IMR-90 (cell line): ENCODE measurements at regions not wholly inside any gene's neighbourhood (a gene's known extent, or its start where the extent isn't known, plus 50 kb on each side); places are given as distances from the start of the nearest gene placed in this dataset.

Experiments used
- ATAC-seq: fragments of 200-7000 bp; cut with Tn5 transposase; 2 replicates; pipeline ENCODE4 v1.9.1; 2020; ENCODE audit warnings: low read depth, mild to moderate bottlenecking, moderate library complexity
- BruUV-seq: library from RNA; stranded (reverse); fragments of 400-500 nt; replicated peaks from 2 replicates; lab custom pipeline; 2021; lab: Mats Ljungman, UMichigan
- CTCF ChIA-PET: fragments of 300-600 bp; formaldehyde crosslinking; extraction: SDS; loops from one replicate; lab custom pipeline; 2021; ENCODE audit warnings: antibody characterized with exemption; lab: Yijun Ruan, JAX
- POLR2A ChIA-PET: fragments of 300-600 bp; sonication (Branson Sonifier 250); formaldehyde crosslinking; loops from one replicate; lab custom pipeline; 2022; ENCODE audit warnings: antibody characterized with exemption; ENCODE audit not compliant: unreplicated experiment; lab: Charles Lee
- DNase-seq: peaks from one replicate; pipeline ENCODE4 v3.0.0; 2013
- H2AFZ ChIP-seq: replicated peaks from 2 replicates; pipeline ENCODE3; 2013; ENCODE audit warnings: low read length, mild to moderate bottlenecking; ENCODE audit not compliant: poor library complexity
- H2AK5ac ChIP-seq: 2 replicates; pipeline ENCODE4 v1.6.1; 2013; ENCODE audit warnings: low read depth, low read length, inconsistent platforms
- H2AK9ac ChIP-seq: replicated peaks from 2 replicates; pipeline ENCODE3; 2013; ENCODE audit warnings: mild to moderate bottlenecking, low read depth, low read length, moderate library complexity; ENCODE audit not compliant: poor library complexity
- H2BK120ac ChIP-seq: 2 replicates; pipeline ENCODE4 v1.6.1; 2013; ENCODE audit warnings: low read depth, low read length, inconsistent platforms
- H2BK15ac ChIP-seq: 3 replicates; pipeline ENCODE4 v1.6.1; 2013; ENCODE audit warnings: low read depth, low read length, inconsistent platforms
- H2BK20ac ChIP-seq: 2 replicates; pipeline ENCODE4 v1.6.1; 2013; ENCODE audit warnings: low read depth, mild to moderate bottlenecking, inconsistent platforms, low read length, moderate library complexity
- H2BK5ac ChIP-seq: 2 replicates; pipeline ENCODE4 v1.6.1; 2013; ENCODE audit warnings: mild to moderate bottlenecking, low read depth, low read length, inconsistent platforms; ENCODE audit not compliant: poor library complexity, severe bottlenecking
- H3K14ac ChIP-seq: replicated peaks from 2 replicates; pipeline ENCODE4 v1.6.1; 2013; ENCODE audit warnings: low read depth, low read length, inconsistent platforms
- H3K18ac ChIP-seq: 2 replicates; pipeline ENCODE4 v1.6.1; 2013; ENCODE audit warnings: low read depth, low read length, control low read depth
- H3K23ac ChIP-seq: 2 replicates; pipeline ENCODE4 v1.6.1; 2013; ENCODE audit warnings: low read depth, low read length, inconsistent platforms
- H3K27ac ChIP-seq: 2 replicates; pipeline ENCODE4 v1.5.1; 2013; ENCODE audit warnings: mild to moderate bottlenecking, control low read depth, low read length; ENCODE audit not compliant: insufficient read depth
- H3K27me3 ChIP-seq: 2 replicates; pipeline ENCODE4 v1.6.1; 2013; ENCODE audit warnings: low read length; ENCODE audit not compliant: control insufficient read depth, insufficient read depth
- H3K36me3 ChIP-seq: 2 replicates; pipeline ENCODE4 v1.6.1; 2013; ENCODE audit warnings: low read length, mixed read lengths; ENCODE audit not compliant: control insufficient read depth, insufficient read depth
- H3K4ac ChIP-seq: 2 replicates; pipeline ENCODE4 v1.6.1; 2013; ENCODE audit warnings: low read depth, low read length, inconsistent platforms
- H3K4me1 ChIP-seq: 2 replicates; pipeline ENCODE4 v1.6.1; 2013; ENCODE audit warnings: low read length, mixed read lengths; ENCODE audit not compliant: control insufficient read depth, insufficient read depth
- H3K4me2 ChIP-seq: 2 replicates; pipeline ENCODE4 v1.6.1; 2013; ENCODE audit warnings: low read depth, mild to moderate bottlenecking, control low read depth, low read length, moderate library complexity
- H3K4me3 ChIP-seq: 2 replicates; pipeline ENCODE4 v1.5.1; 2013; ENCODE audit warnings: low read depth, mild to moderate bottlenecking, control low read depth, low read length, moderate library complexity; ENCODE audit not compliant: insufficient read depth
- H3K56ac ChIP-seq: 2 replicates; pipeline ENCODE4 v1.6.1; 2013; ENCODE audit warnings: low read length, inconsistent platforms; ENCODE audit not compliant: insufficient read depth; ENCODE audit errors: extremely low read depth
- H3K79me1 ChIP-seq, 2 experiments: 2 replicates each; pipeline ENCODE4 v1.6.1; 2013; ENCODE audit warnings: low read length in 2 of 2, inconsistent platforms in 1 of 2, low read depth in 1 of 2
- H3K9ac ChIP-seq: 2 replicates; pipeline ENCODE4 v1.6.1; 2013; ENCODE audit warnings: low read depth, low read length, control low read depth
- H3K9me1 ChIP-seq: 2 replicates; pipeline ENCODE4 v1.6.1; 2013; ENCODE audit warnings: low read length, inconsistent platforms; ENCODE audit not compliant: insufficient read depth
- H3K9me3 ChIP-seq: 2 replicates; pipeline ENCODE4 v1.6.1; 2013; ENCODE audit warnings: low read length; ENCODE audit not compliant: control insufficient read depth, insufficient read depth
- H4K20me1 ChIP-seq: 2 replicates; pipeline ENCODE4 v1.6.1; 2013; ENCODE audit warnings: low read length, inconsistent platforms; ENCODE audit not compliant: insufficient read depth
- H4K5ac ChIP-seq: 2 replicates; pipeline ENCODE4 v1.6.1; 2013; ENCODE audit warnings: mild to moderate bottlenecking, low read depth, low read length, control low read depth
- H4K8ac ChIP-seq, 2 experiments: 2 replicates each; pipeline ENCODE4 v1.6.1; 2013; ENCODE audit warnings: low read depth in 2 of 2, low read length in 2 of 2, control low read depth in 1 of 2, inconsistent platforms in 1 of 2
- H4K91ac ChIP-seq: 2 replicates; pipeline ENCODE4 v1.6.1; 2013; ENCODE audit warnings: low read depth, low read length, inconsistent platforms; ENCODE audit not compliant: insufficient read depth
- CEBPB ChIP-seq: IDR thresholded peaks from 2 replicates; pipeline ENCODE4 v1.6.1; 2012; ENCODE audit warnings: low read depth, low read length, improper control_type of control experiment
- SMC3 ChIP-seq: fragments of 150-350 bp; IDR thresholded peaks from 2 replicates; pipeline ENCODE4 v1.6.1; 2016; ENCODE audit warnings: low read depth, mild to moderate bottlenecking, antibody characterized with exemption, low read length, moderate library complexity
- dilution Hi-C: fragments of 300-500 bp; cut with HindIII; formaldehyde crosslinking; loops from one replicate; pipeline ENCODE4 v1.14.3; 2018; ENCODE audit warnings: low sequenced_read_pairs; ENCODE audit not compliant: unreplicated experiment
- in situ Hi-C: fragments of 300-500 bp; cut with MboI; formaldehyde crosslinking; loops from 3 replicates; pipeline ENCODE4 v1.14.3; 2019; ENCODE audit warnings: low sequenced_read_pairs, inconsistent platforms, mixed read lengths
- intact Hi-C: fragments of 100-400 bp; cut with micrococcal nuclease; formaldehyde crosslinking; loops from 2 replicates; pipeline ENCODE4 v1.10.0; 2022

- no peak overlapping the region for H2AFZ ChIP-seq
- peak; percentile 82 for TF ChIP-seq CEBPB
- TF ChIP-seq SMC3, result no peak
- no peak overlapping the region for H2AK5ac ChIP-seq
- no peak overlapping the region for H3K27ac ChIP-seq
- H3K36me3 ChIP-seq, result no peaks in the 10 kb centered on the region
- in situ Hi-C loops, result no loop called here
- BruUV-seq, result no TSS peak
- no peak overlapping the region for H4K91ac ChIP-seq
- intact Hi-C loops, result no loop called here
- H3K18ac ChIP-seq, result no peak overlapping the region
- no peak overlapping the region for H3K4ac ChIP-seq
- no peaks in the 10 kb centered on the region for H3K79me1 ChIP-seq
- no peak overlapping the region for H3K23ac ChIP-seq
- no peaks in the 10 kb centered on the region; the same call in 1 of the 2 replicates for H3K4me1 ChIP-seq
- no peaks in the 10 kb centered on the region; the same call in 1 of the 2 replicates for H3K9me1 ChIP-seq
- no peaks in the 10 kb centered on the region for H3K9me3 ChIP-seq
- dilution Hi-C loops, result no loop called here
- no peaks in the 10 kb centered on the region for H3K27me3 ChIP-seq
- H3K14ac ChIP-seq, result no peak overlapping the region
- ATAC-seq, result no peak
- no peak overlapping the region for H3K9ac ChIP-seq
- no peak overlapping the region for H2BK5ac ChIP-seq
- no peak overlapping the region for H2BK120ac ChIP-seq
- ChIA-PET CTCF (no interaction called here), POLR2A (no interaction called here)
- H2AK9ac ChIP-seq, result no peak overlapping the region
- no peak overlapping the region for H2BK15ac ChIP-seq
- H4K5ac ChIP-seq, result no peak overlapping the region
- no peak overlapping the region for H3K56ac ChIP-seq
- H3K4me2 ChIP-seq, result no peak overlapping the region
- no peak overlapping the region for H4K8ac ChIP-seq
- no peak overlapping the region for H2BK20ac ChIP-seq
- DNase-seq, result no peak
- H4K20me1 ChIP-seq, result no peaks in the 10 kb centered on the region
- H3K4me3 ChIP-seq, result no peak overlapping the region
These were observed 471.5 kb downstream of the SPRY1 start for GRCh38 chr4:123867910-123868587.
